Neural progenitor cell (in vitro differentiated cells): ENCODE measurements at regions not wholly inside any gene's neighbourhood (a gene's known extent, or its start where the extent isn't known, plus 50 kb on each side); places are given as distances from the start of the nearest gene placed in this dataset.

Experiments used
- DNase-seq: peaks from one replicate; pipeline ENCODE4 v3.0.0-alpha.2; 2016; ENCODE audit warnings: low spot score
- H2AFZ ChIP-seq: fragments of 200-600 bp; sonication (generic); replicated peaks from 2 replicates; pipeline ENCODE4 v1.6.1; 2016; ENCODE audit warnings: antibody characterized with exemption
- H3F3A ChIP-seq: fragments of 200-600 bp; sonication (generic); 2 replicates; pipeline ENCODE4 v1.6.1; 2016; ENCODE audit warnings: antibody characterized with exemption, low read depth
- H3K27ac ChIP-seq: fragments of 200-600 bp; sonication (generic); 2 replicates; pipeline ENCODE4 v1.5.1; 2016; ENCODE audit warnings: mild to moderate bottlenecking
- H3K27me3 ChIP-seq: fragments of 200-600 bp; sonication (generic); 2 replicates; pipeline ENCODE4 v1.6.1; 2016; ENCODE audit warnings: mild to moderate bottlenecking, moderate library complexity
- H3K36me3 ChIP-seq: fragments of 200-600 bp; sonication (generic); 2 replicates; pipeline ENCODE4 v1.5.1; 2016
- H3K4me1 ChIP-seq: fragments of 200-600 bp; sonication (generic); 2 replicates; pipeline ENCODE4 v1.6.1; 2016; ENCODE audit warnings: mixed run types
- H3K4me2 ChIP-seq: fragments of 200-600 bp; sonication (generic); 2 replicates; pipeline ENCODE4 v1.6.1; 2016
- H3K4me3 ChIP-seq: fragments of 200-600 bp; sonication (generic); 2 replicates; pipeline ENCODE4 v1.5.1; 2016
- H3K79me2 ChIP-seq: fragments of 200-600 bp; sonication (generic); 2 replicates; pipeline ENCODE4 v1.6.1; 2016; ENCODE audit warnings: low read depth
- H3K9ac ChIP-seq: fragments of 200-600 bp; sonication (generic); 2 replicates; pipeline ENCODE4 v1.6.1; 2016
- H3K9me3 ChIP-seq: fragments of 200-600 bp; sonication (generic); 2 replicates; pipeline ENCODE4 v1.5.1; 2016; ENCODE audit warnings: low read depth
- H4K20me1 ChIP-seq: fragments of 200-600 bp; sonication (generic); 2 replicates; pipeline ENCODE4 v1.6.1; 2016; ENCODE audit warnings: low read depth
- H3K27ac Mint-ChIP-seq: 3 replicates; pipeline ENCODE4 v1.8.0; 2021; ENCODE audit warnings: mixed read lengths
- H3K27me3 Mint-ChIP-seq: 2 replicates; pipeline ENCODE4 v1.8.0; 2022; ENCODE audit warnings: low read depth, mild to moderate bottlenecking, inconsistent platforms, moderate library complexity, mixed read lengths; ENCODE audit not compliant: insufficient read depth
- H3K36me3 Mint-ChIP-seq: 3 replicates; pipeline ENCODE4 v1.8.0; 2021; ENCODE audit warnings: mixed read lengths
- H3K4me1 Mint-ChIP-seq: 3 replicates; pipeline ENCODE4 v1.8.0; 2021; ENCODE audit warnings: mixed read lengths
- H3K4me3 Mint-ChIP-seq: 3 replicates; pipeline ENCODE4 v1.8.0; 2021; ENCODE audit warnings: mild to moderate bottlenecking, moderate library complexity, mixed read lengths
- H3K9me3 Mint-ChIP-seq: 3 replicates; pipeline ENCODE4 v1.8.0; 2020; ENCODE audit warnings: mixed read lengths
- CTCF ChIP-seq: fragments of 200-600 bp; sonication (generic); IDR thresholded peaks from 2 replicates; pipeline ENCODE4 v1.5.1; 2017; ENCODE audit warnings: antibody characterized with exemption, mild to moderate bottlenecking
- EZH2 ChIP-seq: fragments of 200-600 bp; sonication (generic); IDR thresholded peaks from 2 replicates; pipeline ENCODE4 v1.6.1; 2017; ENCODE audit warnings: antibody characterized with exemption, mild to moderate bottlenecking, moderate library complexity
- EZH2phosphoT487 ChIP-seq: fragments of 200-600 bp; sonication (generic); IDR thresholded peaks from 2 replicates; pipeline ENCODE4 v1.6.1; 2017; ENCODE audit warnings: antibody characterized with exemption

- H3K4me3 Mint-ChIP-seq, result no peak overlapping the region
- no peak overlapping the region for H3K27ac ChIP-seq
- H3K4me3 ChIP-seq, result no peak overlapping the region
- H3K4me1 ChIP-seq, result no peaks in the 10 kb centered on the region
- H3K27me3 Mint-ChIP-seq, result peaks cover 3% of the 10 kb centered on the region
- H3K4me1 Mint-ChIP-seq, result peaks cover 3% of the 10 kb centered on the region
- no peak overlapping the region for H3K27ac Mint-ChIP-seq
- no peaks in the 10 kb centered on the region for H4K20me1 ChIP-seq
- TF ChIP-seq EZH2 (no peak), CTCF (no peak), EZH2phosphoT487 (no peak)
- H3K36me3 Mint-ChIP-seq, result no peaks in the 10 kb centered on the region
- H2AFZ ChIP-seq, result no peak overlapping the region
- no peaks in the 10 kb centered on the region for H3F3A ChIP-seq
- no peak overlapping the region for H3K9ac ChIP-seq
- DNase-seq, result no peak
- no peaks in the 10 kb centered on the region for H3K79me2 ChIP-seq
- H3K9me3 Mint-ChIP-seq, result peaks cover 16% of the 10 kb centered on the region
- H3K4me2 ChIP-seq, result no peak overlapping the region
- H3K27me3 ChIP-seq, result no peaks in the 10 kb centered on the region
- no peaks in the 10 kb centered on the region for H3K36me3 ChIP-seq
- no peaks in the 10 kb centered on the region for H3K9me3 ChIP-seq
These were observed 80.8 kb upstream of the RPS6KA3 start for GRCh38 chrX:20347481-20347880.

DNA sequence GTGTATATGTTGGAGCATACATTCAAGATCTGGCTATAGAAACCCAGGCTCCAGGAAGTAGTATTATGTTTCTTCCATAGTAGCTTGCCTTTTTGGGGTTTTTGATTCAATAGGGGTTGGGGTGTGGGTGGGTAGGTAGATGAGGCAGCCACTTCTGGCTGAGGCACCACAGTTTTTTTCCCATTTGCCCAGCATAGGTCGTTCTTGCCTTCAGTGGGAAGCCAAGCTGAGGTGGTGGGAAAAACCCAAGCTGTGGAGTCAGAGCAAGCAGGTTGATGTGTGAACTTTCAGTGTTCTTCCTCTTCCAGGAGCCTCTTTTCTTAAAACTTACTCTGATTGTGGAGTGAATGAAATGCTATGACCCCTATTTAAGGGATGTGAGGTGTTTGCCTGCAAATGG lies 67.0 kb upstream of the RPS6KA3 start:
- Histone ChIP-seq H3K36me3 (no peaks in the 10 kb centered on the region), H3K27me3 (peaks cover 6% of the 10 kb centered on the region), H3K4me2 (no peak overlapping the region), H3K79me2 (no peaks in the 10 kb centered on the region), H3F3A (no peaks in the 10 kb centered on the region), H3K9ac (no peak overlapping the region), H3K4me3 (no peak overlapping the region), H2AFZ (no peak overlapping the region), H4K20me1 (no peaks in the 10 kb centered on the region), H3K4me1 (no peaks in the 10 kb centered on the region), H3K9me3 (peaks cover 4% of the 10 kb centered on the region), H3K27ac (no peak overlapping the region)
- H3K27me3 Mint-ChIP-seq, result no peaks in the 10 kb centered on the region
- DNase-seq, result no peak
- H3K9me3 Mint-ChIP-seq, result no peaks in the 10 kb centered on the region
- H3K27ac Mint-ChIP-seq, result no peak overlapping the region
- no peak overlapping the region for H3K4me3 Mint-ChIP-seq
- TF ChIP-seq CTCF (no peak), EZH2 (no peak), EZH2phosphoT487 (no peak)
- no peaks in the 10 kb centered on the region for H3K4me1 Mint-ChIP-seq
- H3K36me3 Mint-ChIP-seq, result no peaks in the 10 kb centered on the region

DNA sequence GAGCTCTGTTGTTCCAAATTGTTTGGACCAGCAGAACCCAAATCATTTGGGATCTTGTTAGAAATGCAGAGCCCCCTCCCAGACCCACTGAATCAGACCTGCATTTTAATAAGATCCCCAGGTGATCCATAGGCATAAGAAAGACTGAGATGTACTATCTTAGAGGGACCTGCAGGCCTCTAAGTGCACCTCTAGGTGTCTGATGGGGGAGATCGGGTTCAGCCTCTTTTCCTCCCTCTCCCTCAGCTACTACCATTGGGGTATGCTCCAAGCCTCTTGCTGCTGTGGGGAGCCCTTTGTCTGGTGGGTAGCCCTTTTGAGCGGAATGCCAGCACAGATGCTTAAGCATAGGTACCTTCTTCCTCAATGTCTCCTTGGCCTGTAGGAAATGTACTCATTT lies 63.8 kb upstream of the RPS6KA3 start:
- H3K4me3 Mint-ChIP-seq, result no peak overlapping the region
- H3K27me3 ChIP-seq, result peaks cover 6% of the 10 kb centered on the region
- no peak overlapping the region for H2AFZ ChIP-seq
- TF ChIP-seq EZH2phosphoT487 (no peak), EZH2 (no peak), CTCF (no peak)
- no peak overlapping the region for H3K9ac ChIP-seq
- peaks cover 2% of the 10 kb centered on the region for H3K27me3 Mint-ChIP-seq
- H3K4me3 ChIP-seq, result no peak overlapping the region
- no peaks in the 10 kb centered on the region for H3K4me1 ChIP-seq
- H3K79me2 ChIP-seq, result no peaks in the 10 kb centered on the region
- no peak for DNase-seq
- no peaks in the 10 kb centered on the region for H3K36me3 ChIP-seq
- no peaks in the 10 kb centered on the region for H3K4me1 Mint-ChIP-seq
- no peaks in the 10 kb centered on the region for H4K20me1 ChIP-seq
- no peak overlapping the region for H3K27ac ChIP-seq
- H3K27ac Mint-ChIP-seq, result no peak overlapping the region
- H3K4me2 ChIP-seq, result no peak overlapping the region
- H3K9me3 ChIP-seq, result no peaks in the 10 kb centered on the region
- no peaks in the 10 kb centered on the region for H3K36me3 Mint-ChIP-seq
- H3K9me3 Mint-ChIP-seq, result no peaks in the 10 kb centered on the region
- H3F3A ChIP-seq, result no peaks in the 10 kb centered on the region

DNA sequence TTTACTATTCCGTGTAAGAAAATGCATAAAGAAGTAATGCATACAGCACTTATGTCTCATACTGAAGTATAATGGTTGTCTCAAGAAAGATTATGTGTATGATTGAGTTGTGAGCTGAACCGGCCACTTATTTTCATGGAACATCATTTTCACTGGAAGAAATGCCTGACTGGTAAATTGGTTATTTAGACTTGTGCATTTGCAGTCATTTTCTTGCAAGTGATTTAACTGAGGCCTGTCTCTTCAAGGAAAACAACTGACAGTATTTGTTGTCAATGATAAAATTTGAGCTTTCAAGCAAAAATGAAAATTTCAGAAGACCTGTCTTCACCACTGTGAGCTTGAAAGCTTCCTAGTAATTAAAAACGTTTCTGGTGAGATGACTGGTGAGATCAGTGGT lies 62.7 kb upstream of the RPS6KA3 start:
- H3K9me3 ChIP-seq, result no peaks in the 10 kb centered on the region
- H3K9ac ChIP-seq, result no peak overlapping the region
- no peak for DNase-seq
- Mint-ChIP-seq H3K36me3 (no peaks in the 10 kb centered on the region), H3K4me3 (no peak overlapping the region), H3K27ac (no peak overlapping the region), H3K9me3 (no peaks in the 10 kb centered on the region), H3K27me3 (peaks cover 2% of the 10 kb centered on the region), H3K4me1 (no peaks in the 10 kb centered on the region)
- no peaks in the 10 kb centered on the region for H3K36me3 ChIP-seq
- no peak overlapping the region for H3K4me3 ChIP-seq
- H3K4me2 ChIP-seq, result no peak overlapping the region
- no peaks in the 10 kb centered on the region for H4K20me1 ChIP-seq
- no peak overlapping the region for H2AFZ ChIP-seq
- TF ChIP-seq EZH2phosphoT487 (no peak), CTCF (no peak), EZH2 (no peak)
- H3K27me3 ChIP-seq, result peaks cover 6% of the 10 kb centered on the region
- H3K4me1 ChIP-seq, result no peaks in the 10 kb centered on the region
- no peak overlapping the region for H3K27ac ChIP-seq
- H3F3A ChIP-seq, result no peaks in the 10 kb centered on the region
- H3K79me2 ChIP-seq, result no peaks in the 10 kb centered on the region
